DMS 273 (cell line): ENCODE measurements at regions not wholly inside any gene's neighbourhood (a gene's known extent, or its start where the extent isn't known, plus 50 kb on each side); places are given as distances from the start of the nearest gene placed in this dataset.
"Not testable (repeated sequence)": the region's sequence is repeated elsewhere in the genome, so short reads cannot be mapped to it uniquely, and the experiment has no call there.

Experiments used
- DNase-seq: peaks from one replicate; lab custom pipeline; 2025; ENCODE audit not compliant: unreplicated experiment; lab: John Stamatoyannopoulos, UW

- no peak for DNase-seq
Observed at GRCh38 chr2:116917196-116917595, 897.3 kb upstream of the DDX18 start.

DNA sequence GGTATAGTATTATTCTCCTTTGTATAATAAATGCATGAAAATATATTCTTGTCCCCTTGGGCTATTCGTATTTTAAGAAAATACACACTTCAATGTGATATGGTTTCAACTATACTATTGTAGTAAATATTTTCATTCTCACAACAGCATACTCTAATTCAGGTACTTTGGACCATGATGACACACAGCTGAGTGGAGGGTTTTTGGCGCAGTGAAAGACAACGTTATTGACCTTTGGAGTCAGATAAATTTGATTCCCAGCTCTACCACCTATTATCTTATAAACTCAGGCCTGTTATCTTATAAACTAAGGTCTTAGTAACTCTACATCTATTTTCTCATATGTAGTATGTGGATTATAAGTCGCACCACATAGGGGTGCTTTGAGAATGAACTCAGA, 895.9 kb upstream of the DDX18 start:
- DNase-seq = no peak

DNA sequence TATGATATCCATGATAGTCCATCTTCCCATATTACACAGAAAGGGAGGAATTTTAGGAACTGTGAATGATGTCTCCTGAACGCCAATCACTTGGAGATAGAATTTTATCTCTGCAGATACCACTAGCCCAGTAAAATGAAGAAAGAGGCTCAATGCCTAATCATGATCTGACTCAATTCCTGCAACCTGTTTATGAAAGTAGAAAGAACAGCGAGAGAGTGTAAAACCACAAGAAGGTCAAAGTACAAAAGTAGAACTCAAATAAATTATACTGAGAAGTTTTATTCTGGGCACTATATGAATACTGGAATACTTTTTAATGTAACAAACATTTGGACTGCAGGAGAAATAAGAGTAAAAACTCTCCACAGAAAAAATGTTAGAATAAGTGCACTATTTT, 892.1 kb upstream of the DDX18 start:
- no peak for DNase-seq

GRCh38 chr2:116924509-116924908, 890.0 kb upstream of the DDX18 start:
- DNase-seq = no peak

DNA sequence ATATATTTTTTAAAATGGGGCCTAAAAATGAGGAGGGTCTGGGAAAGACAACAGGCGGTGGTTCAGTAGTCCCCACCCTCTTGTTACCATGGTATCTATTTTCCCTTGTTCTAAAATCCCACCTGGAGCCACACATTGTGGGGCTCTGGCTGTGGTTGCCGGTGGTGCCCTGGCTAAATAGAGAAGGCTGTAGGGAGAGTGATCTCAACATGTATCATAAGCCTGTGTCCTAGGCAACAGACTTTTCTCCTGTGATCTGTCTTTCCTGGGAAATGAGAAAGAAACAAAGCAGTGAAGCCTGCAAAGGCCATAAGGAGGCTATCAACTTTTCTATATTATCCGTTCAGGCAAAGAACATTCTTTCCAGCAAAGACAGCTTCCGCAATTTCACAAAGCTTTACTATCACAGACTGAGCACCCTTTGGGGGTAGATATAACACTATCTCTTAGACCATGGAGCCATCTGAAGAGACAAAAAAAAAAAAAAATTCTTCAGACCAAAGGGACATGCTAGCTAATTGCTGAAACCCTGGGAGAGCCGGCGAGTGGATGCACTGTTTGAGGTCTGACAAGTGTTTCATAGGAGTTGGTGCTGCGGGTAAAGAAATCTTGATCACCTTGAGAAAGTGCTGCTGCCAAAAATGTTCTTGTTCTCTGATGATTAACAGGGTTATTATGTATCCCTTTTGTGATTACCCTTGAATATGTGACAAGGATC, 879.2 kb upstream of the DDX18 start:
- DNase-seq = no peak

GRCh38 chr2:116948258-116948657, 866.2 kb upstream of the DDX18 start:
- no peak for DNase-seq

DNA sequence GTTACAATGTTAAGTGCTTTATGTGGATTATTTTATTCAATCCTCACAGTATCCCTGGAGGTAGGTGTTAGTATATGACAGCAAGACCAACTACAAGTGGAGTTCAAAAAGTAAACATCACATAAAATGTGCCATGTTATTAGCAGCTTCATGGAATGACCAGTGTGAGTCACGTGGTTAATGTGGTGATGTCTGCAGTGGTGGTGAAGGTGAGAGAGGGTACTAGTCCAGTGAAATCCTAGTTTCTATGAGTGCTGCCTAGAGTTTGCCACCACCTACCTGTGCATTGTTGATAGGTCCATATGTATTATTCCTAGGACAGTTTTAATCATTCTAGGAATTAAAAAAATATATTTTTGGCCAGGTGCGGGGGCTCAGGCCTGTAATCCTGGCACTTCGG, 865.2 kb upstream of the DDX18 start:
- no peak for DNase-seq

DNA sequence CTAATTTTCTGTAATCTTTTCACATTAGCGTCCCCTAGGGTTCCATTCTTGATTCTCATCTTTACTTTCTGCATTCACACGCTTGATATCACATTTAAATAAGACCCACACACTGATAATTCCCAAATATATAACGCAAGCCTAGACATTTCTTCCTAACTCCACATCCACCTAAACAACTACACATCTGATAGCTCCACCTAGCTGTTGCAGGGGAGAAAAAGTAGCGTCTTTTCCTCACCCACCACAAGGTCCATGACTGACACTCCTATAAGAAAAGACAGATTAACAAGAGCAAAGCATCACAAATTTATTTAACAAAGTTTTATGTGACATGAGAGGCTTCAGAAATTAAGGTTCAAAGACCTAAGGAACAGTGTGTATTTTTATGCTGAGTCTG, 862.2 kb upstream of the DDX18 start:
- DNase-seq = peak; percentile 23

- DNase-seq = no peak
Observed at GRCh38 chr2:116955646-116956045, 858.8 kb upstream of the DDX18 start.

GRCh38 chr2:116975608-116976007, 838.9 kb upstream of the DDX18 start:
- DNase-seq = no peak

DNA sequence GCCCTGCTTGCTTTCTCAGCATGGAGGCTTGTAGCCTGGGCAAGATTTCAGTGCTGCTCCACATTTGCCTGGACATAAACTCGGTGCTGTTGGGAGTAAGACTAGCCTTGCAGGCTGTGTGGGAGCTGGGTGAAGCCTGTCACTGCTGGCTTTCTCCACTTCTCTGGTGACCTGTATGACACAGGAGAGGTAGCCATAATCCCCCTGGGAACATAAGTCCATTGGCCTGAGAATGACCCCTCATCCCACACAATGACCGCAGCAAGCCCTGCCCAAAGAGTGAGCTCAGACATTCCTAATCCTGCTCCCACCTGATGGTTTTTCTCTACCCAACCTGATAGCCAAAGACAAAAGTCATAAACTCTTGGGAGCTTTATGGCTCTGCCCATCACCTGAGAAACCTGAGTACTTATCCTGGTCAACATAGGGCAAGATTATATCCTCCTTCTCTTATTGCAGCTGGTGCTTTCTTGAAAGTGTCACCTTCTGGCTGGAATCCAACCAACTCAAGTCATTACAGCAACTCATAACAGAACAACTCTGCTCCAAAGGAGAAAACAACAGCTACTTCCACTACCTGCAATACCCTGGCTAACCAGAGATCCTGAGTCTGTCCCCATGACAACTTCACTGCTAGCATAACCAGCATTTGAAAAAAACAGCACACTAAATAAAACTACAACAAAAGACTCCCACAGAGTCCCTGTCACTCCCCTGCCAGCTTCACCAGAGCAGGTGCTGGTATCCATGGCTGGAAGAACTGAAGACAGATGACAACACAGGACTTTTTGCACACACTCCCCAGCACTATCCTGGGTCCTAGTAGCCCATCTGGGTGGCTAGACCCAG, 834.4 kb upstream of the DDX18 start:
- no peak for DNase-seq

DNA sequence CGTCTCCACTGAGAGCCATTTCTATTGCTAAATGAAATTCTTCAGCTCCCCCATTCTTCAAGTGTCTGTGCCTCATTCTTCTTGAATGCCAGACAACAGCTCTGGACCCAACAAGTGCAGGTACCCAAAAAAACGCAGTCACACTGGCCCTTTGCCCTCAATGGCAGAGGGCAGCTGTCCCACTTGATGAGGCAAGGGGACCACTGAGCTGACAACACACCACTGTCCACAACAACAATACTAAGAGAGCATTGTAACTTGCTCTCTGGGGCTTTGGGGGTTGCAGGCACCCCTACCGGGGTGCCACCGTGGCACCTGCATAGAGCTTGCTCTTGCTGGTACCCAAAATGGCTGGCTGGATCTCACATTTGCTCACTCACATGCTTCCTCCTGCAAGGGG, 827.0 kb upstream of the DDX18 start:
- DNase-seq = no peak

DNA sequence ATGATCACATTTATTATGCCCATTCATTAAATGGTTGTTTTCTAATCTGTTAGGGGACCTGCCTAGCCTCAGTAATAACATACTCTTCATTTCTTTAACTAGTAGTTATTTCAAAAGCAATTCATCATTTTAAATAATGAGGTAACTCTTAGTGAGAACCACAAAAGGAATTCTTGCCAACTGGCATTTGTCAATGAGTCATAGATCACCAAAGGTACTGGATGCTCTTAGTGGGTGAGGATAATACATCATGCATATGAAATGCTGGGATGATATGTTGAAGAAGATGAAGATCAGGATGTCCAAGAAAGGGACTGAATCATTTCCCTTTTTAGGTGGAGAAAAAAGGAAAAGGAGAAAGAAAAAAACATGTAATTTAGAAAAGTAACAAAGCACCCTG, 826.2 kb upstream of the DDX18 start:
- DNase-seq = no peak

GRCh38 chr2:117019357-117019756, 795.1 kb upstream of the DDX18 start:
- no peak for DNase-seq

GRCh38 chr2:117027646-117028045, 786.8 kb upstream of the DDX18 start:
- no peak for DNase-seq

GRCh38 chr2:117028708-117029107, 785.8 kb upstream of the DDX18 start:
- DNase-seq = not testable (repeated sequence)

DNA sequence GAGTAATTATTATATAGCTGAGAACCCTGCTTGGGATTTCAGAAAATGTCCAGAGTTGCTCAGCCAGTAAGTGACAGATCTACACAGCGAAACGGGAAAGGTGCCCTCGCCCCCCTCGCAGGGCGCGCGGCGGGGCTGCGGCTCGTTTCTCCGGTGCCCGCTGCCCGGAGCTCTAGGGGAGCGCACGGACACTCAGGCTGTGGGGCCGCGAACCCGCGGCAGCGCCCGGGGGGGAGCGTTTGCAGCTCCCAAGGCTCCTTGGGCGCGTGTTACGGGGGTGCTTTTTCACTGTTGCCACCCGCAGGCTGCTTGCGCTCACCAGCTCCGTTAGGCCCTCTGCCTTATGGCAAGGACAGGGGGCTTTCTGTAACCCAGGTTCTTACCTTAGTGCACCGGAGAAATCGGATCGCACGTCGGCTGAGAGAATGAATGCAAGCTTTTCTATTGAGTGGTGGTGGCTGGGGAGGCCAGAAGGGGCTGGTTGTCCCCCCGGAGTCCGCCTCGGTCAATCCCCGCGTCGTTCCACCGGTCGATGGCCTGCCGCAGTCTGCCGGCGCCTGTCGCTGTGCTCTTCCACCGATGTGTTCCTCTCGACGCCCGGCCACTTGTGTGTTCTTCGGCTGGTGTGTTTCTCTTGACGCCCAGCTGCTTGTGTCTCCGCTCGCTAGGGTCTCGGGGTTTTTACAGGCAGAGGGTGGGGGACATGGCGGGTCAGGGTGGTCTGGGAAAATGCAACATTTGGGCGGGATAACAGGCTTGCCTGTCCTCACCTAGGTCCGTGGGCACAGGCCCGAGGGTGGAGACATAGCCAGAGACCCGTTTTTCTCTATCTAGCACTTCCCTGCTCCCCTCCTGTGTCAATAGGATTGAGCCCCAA, 758.8 kb upstream of the DDX18 start:
- no peak for DNase-seq

DNA sequence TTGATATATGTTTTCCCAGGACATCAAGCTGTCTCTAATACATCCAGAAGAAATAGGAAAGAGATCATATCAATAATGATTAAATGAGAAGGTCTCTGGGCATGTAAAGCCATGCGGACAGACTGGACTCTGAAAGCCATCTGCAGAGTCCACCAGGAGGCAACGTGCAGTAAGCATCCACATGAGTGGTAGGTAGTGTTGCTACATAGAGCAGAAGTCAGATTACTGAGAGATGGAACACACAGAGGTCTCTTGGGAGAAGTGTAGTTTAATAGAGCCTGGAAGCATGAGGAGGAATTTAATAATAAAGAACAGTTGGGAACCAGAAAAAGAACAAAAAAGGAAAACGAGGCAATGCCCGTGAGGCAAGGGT, 758.1 kb upstream of the DDX18 start:
- no peak for DNase-seq

DNA sequence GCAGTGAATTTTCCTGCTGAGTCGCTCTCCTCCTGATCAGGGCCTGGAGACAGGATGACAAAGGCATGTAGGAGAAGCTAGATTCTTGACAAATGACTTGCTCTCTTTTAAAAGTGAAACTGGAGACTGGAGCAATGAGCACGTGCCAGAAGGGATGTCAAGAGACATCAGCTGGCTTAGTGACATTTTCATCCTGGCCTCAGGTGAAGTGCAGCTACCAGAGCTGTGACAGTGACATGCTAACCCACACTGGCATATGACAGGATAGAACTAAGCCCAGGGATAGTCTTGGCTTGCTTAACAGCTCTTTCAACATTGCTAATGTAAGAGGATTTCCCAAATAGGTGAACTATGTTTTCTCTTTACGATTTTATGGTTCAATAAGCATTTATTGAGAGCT, 757.5 kb upstream of the DDX18 start:
- peak; percentile 15 for DNase-seq

DNA sequence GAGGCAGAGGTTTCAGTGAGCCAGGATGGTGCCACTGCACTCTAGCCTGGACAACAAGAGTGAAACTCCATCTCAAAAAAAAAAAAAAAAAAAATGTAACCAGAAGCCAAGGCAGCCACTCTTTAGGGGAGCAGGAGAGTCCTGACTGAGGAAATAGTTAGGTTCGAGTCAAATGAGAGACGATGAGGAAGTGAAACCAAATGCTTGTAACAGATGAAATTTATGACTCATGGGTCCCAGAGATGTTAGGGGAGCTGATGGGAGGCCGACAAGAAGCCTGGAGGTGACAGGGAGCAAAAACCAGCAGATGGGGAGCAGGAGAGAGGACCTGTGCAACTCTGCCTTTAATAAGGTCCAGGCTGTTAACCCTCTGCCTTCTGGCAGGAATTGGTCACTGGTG, 756.1 kb upstream of the DDX18 start:
- peak; percentile 30 for DNase-seq

DNA sequence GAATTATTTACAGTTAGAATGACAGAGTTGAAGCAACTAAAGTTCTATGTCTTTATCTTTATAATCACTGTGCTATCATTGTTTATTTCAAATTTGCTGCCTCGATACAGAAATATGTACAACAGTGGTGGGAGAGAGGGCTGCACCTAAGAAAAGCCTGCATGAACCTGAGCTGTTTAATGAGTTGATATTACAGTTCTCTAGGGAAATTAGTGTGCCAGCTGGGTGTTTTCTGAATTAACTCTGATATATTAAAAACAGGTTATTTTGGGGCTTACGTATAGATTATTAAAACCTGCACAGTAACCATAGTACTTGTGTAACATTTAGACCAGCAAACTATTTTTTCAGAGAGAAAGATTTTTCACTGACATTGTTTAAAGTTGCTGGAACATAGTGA, 750.5 kb upstream of the DDX18 start:
- DNase-seq = no peak

- DNase-seq = no peak
Observed at GRCh38 chr2:117065912-117066311, 748.6 kb upstream of the DDX18 start.
